Ascending aorta (tissue), 2 donors: ENCODE measurements at regions not wholly inside any gene's neighbourhood (a gene's known extent, or its start where the extent isn't known, plus 50 kb on each side); places are given as distances from the start of the nearest gene placed in this dataset.

Experiments
- DNase-seq, 2 donors: peaks; one replicate each; pipeline ENCODE4 v3.0.0-alpha.2; 2019; ENCODE audit warnings: low spot score in 2 of 2
- H3K27ac ChIP-seq, 2 donors: fragments of 200-600 bp; sonication (generic); one replicate each; pipeline ENCODE4 v1.5.1; 2016 to 2017; ENCODE audit warnings: mild to moderate bottlenecking in 1 of 2
- H3K27me3 ChIP-seq: fragments of 200-600 bp; sonication (generic); one replicate; pipeline ENCODE4 v1.5.1; 2017
- H3K36me3 ChIP-seq, 2 donors: fragments of 200-600 bp; sonication (generic); one replicate each; pipeline ENCODE4 v1.5.1; 2016
- H3K4me1 ChIP-seq, 2 donors: fragments of 200-600 bp; sonication (generic); one replicate each; pipeline ENCODE4 v1.5.1; 2016 to 2017; ENCODE audit warnings: mild to moderate bottlenecking in 1 of 2
- H3K4me3 ChIP-seq, 2 donors: fragments of 200-600 bp; sonication (generic); one replicate each; pipeline ENCODE4 v1.5.1; 2016 to 2017; ENCODE audit warnings: mild to moderate bottlenecking in 1 of 2
- H3K9me3 ChIP-seq, 2 donors: fragments of 200-600 bp; sonication (generic); one replicate each; pipeline ENCODE4 v1.5.1; 2016
- intact Hi-C: fragments of 100-400 bp; cut with DNase I; formaldehyde crosslinking; loops from one replicate; pipeline ENCODE4 v1.15.1; 2023
- TF ChIP-seq, protein P1 (sequence below), 3 experiments: fragments of 200-600 bp in 2 of 3; fragments of 450-650 bp in 1 of 3; sonication (generic) in 2 of 3; IDR thresholded peaks; one replicate each; pipeline ENCODE4 v1.5.1; 2016 to 2019; ENCODE audit warnings: antibody characterized with exemption in 3 of 3, mild to moderate bottlenecking in 1 of 3, moderate library complexity in 1 of 3

DNA sequence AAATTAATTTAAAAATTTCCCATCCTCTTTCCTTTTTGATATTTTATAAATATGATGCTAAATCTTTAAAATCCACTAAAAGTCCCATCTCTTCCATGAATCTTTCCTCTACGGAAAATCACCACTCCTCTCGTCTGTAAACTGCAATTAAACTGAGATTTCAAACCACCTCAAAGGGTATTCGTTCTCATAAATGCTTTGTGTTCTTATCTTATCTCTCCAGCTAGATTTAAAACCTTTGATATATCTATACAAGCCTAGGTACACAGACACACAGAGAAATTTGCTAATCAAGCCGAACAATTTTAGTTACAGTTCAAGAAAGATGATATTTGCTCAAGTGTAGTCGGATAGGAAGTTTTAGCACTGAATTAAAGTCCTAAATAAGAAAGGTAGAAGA, 214.6 kb upstream of the PRDM1 start:
- no peaks in the 10 kb centered on the region for H3K36me3 ChIP-seq
- no peaks in the 10 kb centered on the region for H3K27me3 ChIP-seq
- no peaks in the 10 kb centered on the region for H3K9me3 ChIP-seq
- intact Hi-C loops, result no loop called here
- no peak overlapping the region for H3K4me3 ChIP-seq
- H3K4me1 ChIP-seq, result no peaks in the 10 kb centered on the region
- TF ChIP-seq, protein P1, sequence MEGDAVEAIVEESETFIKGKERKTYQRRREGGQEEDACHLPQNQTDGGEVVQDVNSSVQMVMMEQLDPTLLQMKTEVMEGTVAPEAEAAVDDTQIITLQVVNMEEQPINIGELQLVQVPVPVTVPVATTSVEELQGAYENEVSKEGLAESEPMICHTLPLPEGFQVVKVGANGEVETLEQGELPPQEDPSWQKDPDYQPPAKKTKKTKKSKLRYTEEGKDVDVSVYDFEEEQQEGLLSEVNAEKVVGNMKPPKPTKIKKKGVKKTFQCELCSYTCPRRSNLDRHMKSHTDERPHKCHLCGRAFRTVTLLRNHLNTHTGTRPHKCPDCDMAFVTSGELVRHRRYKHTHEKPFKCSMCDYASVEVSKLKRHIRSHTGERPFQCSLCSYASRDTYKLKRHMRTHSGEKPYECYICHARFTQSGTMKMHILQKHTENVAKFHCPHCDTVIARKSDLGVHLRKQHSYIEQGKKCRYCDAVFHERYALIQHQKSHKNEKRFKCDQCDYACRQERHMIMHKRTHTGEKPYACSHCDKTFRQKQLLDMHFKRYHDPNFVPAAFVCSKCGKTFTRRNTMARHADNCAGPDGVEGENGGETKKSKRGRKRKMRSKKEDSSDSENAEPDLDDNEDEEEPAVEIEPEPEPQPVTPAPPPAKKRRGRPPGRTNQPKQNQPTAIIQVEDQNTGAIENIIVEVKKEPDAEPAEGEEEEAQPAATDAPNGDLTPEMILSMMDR (IDR thresholded peaks at IDR 0.05), result no peak
- H3K27ac ChIP-seq, result no peak overlapping the region
- DNase-seq, result no peak

DNA sequence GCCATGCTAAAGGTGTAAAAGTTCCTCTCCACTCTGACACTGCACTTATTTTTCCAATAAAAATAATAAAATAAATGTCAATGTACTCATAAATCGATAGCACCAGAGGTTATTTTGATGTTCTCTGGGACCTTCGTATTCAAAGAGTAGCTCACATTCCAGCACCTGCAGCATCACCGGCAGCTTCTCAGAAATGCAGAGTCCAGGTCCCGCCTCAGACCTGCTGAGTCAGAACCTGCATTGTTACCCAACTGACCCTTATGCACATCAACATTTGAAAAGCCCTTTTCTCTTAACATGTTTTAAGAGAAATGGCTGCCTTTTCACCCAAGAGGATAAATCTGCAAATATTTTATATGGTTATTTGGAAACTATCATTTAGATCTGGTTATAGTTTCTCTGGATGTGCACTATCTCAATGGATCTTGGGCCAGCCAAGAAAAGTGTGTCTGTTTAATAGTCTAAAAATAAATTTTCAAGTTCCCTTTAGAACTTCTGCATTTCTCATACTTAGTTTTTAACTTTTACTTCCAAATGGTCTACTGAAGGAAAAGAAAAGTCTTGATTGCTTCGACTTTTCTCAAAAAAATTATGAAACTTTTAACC, 216.2 kb upstream of the PRDM1 start:
- H3K4me1 ChIP-seq, result no peaks in the 10 kb centered on the region
- intact Hi-C loops, result no loop called here
- H3K27me3 ChIP-seq, result no peaks in the 10 kb centered on the region
- H3K27ac ChIP-seq, result no peak overlapping the region
- no peaks in the 10 kb centered on the region for H3K9me3 ChIP-seq
- no peaks in the 10 kb centered on the region for H3K36me3 ChIP-seq
- DNase-seq, result no peak
- TF ChIP-seq, protein P1 (IDR thresholded peaks at IDR 0.05), result no peak
- no peak overlapping the region for H3K4me3 ChIP-seq

DNA sequence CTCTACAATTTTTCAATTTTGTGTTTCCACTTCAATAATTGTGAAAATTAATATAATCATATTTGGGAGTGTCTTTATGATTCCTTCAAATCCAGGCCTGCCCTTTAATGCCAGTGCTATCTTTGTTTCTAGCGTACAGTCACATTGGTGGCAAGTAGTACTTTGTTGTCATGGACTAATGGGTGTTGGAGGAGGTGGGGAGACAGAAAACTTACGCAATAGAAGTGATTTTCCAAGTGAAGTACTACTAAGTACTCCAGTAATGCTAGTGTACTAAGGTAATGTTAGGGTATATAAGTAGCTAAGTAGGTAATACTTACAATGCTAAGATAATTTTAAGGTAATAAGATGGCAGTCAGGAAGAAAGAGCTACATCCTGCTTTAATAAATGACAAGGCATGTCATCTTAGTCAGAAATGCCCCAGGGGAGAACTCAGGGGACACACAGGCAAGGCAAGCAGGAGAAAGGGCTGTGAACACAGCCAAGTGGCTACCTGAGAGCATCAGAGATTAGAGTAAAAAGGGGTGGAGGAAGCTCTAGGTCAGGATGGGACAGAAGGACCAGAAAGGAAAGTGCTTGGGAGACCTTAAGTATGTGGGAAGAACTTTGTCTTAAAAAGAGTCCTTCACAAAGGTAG, 217.2 kb upstream of the PRDM1 start:
- Histone ChIP-seq H3K4me3 (no peak overlapping the region), H3K27ac (no peak overlapping the region), H3K27me3 (no peaks in the 10 kb centered on the region), H3K36me3 (no peaks in the 10 kb centered on the region), H3K4me1 (no peaks in the 10 kb centered on the region), H3K9me3 (no peaks in the 10 kb centered on the region)
- no peak for DNase-seq
- TF ChIP-seq, protein P1 (IDR thresholded peaks at IDR 0.05), result no peak
- intact Hi-C loops, result no loop called here

- intact Hi-C loops, result no loop called here
- Histone ChIP-seq H3K4me1 (no peaks in the 10 kb centered on the region), H3K9me3 (no peaks in the 10 kb centered on the region), H3K27me3 (no peaks in the 10 kb centered on the region), H3K27ac (no peak overlapping the region), H3K36me3 (no peaks in the 10 kb centered on the region), H3K4me3 (no peak overlapping the region)
- DNase-seq, result no peak
- TF ChIP-seq, protein P1 (IDR thresholded peaks at IDR 0.05), result no peak
Observed at GRCh38 chr6:105867821-105868220, 218.3 kb upstream of the PRDM1 start.

DNA sequence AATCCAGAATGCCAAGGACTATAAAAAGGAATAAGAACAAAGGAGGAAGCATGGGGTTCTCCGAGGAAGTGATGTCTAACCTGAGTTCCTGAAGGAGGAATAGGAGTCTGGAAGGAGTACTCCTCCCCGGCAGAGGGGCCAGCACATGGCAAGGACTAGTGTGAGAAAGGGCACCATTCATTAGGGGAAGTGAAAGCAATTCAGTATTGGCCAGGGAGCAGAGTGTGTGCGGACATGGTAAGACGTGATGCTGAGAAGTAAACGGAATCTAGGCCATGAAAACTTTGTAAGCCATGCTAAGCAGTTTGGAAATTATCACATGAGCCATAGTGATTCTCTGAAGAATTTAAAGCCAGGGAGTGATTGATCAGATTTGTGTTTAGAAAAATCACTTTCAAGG, 218.9 kb upstream of the PRDM1 start:
- TF ChIP-seq, protein P1 (IDR thresholded peaks at IDR 0.05), result no peak
- DNase-seq, result no peak
- Histone ChIP-seq H3K36me3 (no peaks in the 10 kb centered on the region), H3K4me3 (no peak overlapping the region), H3K4me1 (no peaks in the 10 kb centered on the region), H3K27me3 (no peaks in the 10 kb centered on the region), H3K9me3 (no peaks in the 10 kb centered on the region), H3K27ac (no peak overlapping the region)
- intact Hi-C loops, result no loop called here
